ENCODE measurements at regions not wholly inside any gene's neighbourhood (a gene's known extent, or its start where the extent isn't known, plus 50 kb on each side); places are given as distances from the start of the nearest gene placed in this dataset.

DNA sequence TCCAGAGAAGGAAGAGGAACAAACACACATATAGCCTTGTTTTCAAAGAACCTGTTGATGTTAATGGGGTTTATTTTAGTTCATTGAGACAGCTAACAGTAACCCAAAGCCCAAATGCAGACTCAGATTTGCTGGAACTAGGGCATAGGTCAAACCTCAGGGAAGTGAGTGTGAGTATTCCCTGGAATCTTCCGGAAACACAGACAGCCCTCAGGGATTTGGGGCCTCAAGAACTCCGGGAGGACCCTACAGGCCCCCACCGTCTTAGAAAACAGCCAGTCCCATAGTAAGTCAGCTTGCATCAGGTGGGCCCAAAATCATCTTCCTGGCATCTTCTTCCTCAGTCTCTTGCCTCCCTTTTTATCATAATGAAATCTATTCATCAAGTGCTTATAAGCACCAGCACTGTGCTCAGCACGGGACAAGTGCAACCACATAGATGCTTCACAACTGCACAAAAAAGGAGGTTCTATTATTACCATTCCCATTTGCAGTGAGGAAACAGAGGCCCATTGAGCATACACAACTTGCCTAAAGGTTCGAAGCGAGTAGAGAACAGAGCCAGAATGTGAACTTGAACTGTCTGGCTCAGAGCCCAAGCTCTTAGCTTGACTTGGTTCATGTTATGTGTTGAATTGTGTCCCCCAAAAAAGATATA is 50.2 kb upstream of the BCL11A start:
- no peak for DNase-seq

DNA sequence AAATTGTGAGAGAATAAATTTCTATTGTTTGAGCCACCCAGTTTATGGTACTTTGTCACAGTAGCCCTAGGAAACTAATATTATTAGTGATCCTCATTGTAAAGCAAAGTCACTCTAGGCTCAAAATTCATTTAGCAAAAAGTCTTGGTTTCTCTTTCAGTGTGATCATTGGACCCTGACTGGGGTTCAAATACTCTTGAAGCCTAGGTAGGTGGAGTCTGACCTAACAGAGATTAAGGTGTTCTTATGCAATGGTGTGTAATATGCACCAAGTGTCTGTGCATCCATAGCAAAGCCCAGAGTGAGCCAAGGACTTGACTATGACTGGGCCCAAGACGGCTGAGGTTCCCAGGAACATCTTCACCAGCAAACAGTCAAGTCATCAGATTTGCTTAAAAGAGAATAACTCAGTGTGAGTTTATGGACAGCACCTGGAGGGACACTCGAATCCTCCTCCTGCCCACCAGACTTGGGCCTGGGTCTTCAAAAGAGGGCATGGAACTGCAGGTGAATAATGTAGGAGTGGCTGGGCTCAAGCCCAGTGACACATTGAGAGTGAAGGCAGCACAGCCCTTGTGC is 51.1 kb upstream of the BCL11A start:
- no peak for DNase-seq

DNA sequence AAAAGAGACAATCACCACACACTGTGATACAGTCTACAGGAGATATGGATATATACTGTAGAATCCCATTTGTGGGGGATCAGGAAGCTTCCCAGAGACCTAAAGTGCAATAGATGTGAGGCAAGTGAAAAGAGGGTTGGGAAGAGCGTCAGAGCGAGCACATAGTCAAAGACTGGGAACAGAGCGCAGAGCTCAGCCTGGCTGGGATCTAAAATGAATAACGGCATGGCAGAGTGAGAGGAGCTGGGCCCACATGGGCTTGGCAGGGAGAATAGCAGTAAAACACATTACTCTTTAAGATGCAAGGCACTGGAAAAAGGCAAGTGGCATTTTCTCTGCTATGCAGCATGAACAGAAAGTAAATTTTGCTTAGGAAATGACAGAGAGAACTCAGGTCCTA is 52.4 kb upstream of the BCL11A start:
- no peak for DNase-seq

DNA sequence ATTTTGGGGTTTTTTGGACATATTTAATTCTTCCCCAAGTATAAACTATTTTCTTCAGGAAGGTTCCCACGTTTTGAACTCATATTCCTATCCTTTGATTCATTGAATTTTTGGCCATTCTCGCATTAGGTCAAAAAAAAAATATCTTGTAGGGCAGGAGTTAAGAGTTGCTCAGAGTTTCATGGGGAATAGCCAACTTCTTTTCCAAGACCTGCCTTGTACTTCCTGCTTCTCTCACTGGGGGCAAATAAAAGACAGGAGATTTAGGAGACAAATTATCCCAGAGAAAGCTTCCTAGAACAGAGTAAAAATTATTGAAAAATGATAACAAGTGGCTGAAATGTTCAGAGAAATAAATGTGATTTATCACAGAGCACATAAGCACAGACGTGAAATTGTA is 55.2 kb upstream of the BCL11A start:
- DNase-seq: peak; percentile 18

DNA sequence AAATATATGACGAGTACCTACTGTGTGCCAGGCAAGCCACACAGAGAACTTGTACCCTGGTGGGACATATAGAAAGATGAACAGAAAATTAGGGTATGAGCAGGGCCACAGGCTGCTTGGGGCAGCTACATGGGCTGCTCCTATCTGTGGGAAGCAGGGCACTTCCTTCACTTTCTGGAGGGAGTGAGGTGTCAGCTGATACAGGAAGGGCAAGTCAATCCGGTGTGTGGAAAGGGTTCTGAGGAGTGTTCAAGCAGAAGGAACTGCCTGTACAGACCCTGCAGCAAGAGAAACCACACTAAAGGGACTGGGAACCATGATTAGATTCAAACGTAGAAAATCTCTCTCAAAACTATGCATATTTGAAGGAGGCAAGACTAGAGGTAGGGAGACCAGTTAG is 58.6 kb upstream of the BCL11A start:
- no peak for DNase-seq

DNA sequence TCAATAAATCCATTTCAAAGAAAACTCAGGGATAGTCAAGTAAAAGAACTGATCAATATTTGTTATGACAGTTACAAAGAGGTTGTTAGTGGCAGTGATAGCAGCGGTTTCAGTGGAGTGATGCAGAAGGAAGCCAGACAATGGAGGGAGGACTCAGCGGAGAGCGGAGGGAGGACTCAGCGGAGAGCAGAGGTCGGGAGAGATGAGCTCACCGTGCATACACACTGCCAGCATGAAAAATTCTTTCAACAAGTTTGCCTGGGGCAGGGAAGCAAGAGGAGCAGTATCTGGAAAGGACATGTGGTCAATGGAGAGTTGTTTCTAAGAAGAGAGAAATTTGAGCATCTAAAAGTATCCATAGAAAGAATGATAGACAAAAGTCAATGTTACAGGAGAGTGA is 60.9 kb upstream of the BCL11A start:
- DNase-seq: no peak

DNA sequence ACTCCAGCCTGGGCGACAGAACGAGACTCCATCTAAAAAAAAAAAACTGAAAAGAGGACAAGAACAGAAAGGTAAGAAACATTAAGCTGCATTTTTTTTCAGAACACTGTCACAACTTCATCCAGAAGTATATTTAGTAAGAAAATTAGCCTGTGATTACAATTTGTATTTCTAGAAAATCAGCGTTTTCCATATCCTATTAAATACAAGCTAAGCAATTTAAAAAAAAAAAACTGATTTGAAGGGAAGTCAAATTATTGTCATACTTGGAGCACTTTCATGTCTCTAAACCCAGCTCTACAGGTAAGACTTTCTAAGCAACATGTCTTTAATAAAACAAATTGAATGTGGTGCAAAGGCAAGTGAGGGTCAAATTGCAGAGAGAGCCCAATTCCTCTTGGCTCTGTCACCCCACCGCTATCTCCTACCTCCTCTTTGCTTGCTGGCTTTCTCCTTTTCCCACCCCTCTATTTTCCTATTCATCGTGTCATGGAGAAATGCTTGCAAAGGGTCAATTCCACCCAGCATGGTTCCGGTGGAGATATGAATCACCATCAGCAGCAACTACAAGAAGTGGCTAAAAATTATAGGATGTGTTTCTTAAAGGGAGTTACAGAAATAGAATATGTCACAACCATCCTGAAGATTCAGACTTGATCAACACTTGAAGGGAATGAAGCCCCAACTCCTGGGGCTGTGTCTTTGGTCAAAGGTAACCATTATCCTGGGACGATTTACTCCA is 68.4 kb upstream of the BCL11A start:
- DNase-seq: no peak

DNA sequence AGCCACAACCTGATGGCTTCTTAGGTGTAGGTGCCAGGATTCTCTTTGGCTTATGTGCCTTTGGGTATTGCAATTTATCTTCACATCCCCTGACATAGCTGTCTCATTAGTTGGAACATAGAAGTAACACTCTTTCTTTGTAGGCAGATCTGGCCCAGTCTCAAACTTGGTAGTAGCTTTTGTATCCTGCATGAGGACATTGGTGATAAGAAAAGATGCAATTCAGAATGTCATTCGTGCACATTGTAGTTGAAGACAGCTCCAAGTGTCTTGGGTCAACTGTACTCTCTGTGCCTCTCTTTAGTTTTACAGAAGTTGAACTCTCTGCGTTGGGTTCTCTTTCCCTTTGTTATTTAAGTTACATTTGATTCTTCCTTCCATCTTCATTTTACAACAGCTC is 69.6 kb upstream of the BCL11A start:
- no peak for DNase-seq

DNA sequence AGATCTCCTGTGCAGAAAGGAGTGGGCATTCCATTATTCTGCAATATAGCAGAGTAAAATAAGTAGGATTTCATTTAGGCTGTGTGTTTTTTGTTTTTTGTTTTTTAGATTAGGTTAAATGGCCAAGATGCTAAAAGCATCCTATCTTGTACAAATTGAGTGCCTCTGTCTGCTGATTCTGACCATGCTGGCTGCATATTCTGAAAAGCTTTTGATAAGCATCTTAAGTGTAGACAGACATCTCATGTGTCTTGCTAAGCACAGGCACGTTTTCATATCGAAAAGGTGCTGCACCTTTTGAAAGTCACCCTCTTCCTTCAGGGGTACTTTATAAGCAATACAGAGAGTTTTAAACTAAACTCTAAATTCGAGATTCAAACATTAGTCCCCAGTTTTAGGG is 74.0 kb upstream of the BCL11A start:
- no peak for DNase-seq

DNA sequence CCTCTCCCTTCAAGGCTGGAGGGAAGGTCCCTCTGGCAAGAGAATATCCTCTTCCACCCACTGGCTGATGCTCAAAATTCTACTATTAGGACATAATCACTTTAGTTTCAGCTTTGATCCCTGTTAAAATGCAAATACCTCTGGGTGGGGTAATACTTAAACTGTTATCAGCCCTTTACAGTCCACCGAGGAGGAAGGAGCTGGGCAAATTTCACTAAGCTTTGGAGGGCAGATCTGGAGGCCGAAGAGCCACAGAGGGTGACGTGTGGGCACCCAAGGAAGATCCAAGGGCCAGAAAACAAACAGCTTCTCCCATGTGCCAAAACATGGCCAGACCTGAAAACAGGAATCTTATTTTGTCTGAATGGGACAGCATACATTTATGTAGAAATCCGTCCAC is 74.6 kb upstream of the BCL11A start:
- no peak for DNase-seq

DNA sequence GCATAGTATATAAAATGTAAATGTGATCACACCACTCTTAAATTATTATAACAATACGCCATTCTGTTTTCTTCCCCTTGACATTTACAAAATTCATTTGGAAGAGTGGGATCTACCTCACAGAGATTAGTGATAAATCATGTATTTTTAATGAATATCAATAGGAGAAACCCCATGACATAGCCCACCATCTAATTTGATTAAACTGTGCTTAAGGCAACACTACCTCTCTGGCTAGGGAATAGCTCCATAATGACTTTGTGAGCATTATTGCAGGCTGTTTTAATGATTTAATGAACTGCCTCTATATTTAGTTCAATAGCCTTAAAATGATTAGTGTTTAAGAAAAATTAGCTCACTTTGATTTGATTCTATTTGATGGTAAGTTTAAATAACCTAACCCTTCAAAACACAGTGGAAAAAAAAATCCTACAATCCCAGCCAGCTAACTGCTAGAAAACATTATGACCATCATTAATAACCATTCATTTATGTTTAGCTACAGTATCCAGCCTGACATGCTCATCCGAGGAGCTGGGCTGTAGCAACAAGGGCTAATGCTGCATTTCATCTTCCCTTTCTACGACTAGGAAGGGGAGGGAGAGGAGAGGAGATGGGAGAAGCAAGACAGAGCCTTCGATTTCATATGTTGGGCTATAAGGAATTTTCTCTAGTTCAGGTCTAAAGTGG is 75.3 kb upstream of the BCL11A start:
- no peak for DNase-seq

DNA sequence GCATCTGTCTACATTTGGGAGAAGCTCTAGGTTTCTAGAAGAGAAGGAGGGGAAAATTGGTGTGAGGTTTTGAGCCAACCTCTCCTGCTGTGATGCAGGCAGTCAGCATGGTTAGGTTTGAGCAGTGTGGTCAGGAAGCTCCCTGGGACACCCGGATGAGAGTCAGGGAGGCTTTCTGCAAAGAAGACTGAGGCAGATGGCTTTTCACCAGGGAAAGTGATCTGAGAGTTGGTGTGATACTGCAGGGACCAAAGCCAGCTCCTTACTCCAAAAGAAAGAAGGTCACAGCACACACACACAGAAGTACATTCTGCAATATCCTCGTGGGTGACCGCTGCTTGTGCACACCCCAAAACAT is 75.8 kb upstream of the BCL11A start:
- no peak for DNase-seq

DNA sequence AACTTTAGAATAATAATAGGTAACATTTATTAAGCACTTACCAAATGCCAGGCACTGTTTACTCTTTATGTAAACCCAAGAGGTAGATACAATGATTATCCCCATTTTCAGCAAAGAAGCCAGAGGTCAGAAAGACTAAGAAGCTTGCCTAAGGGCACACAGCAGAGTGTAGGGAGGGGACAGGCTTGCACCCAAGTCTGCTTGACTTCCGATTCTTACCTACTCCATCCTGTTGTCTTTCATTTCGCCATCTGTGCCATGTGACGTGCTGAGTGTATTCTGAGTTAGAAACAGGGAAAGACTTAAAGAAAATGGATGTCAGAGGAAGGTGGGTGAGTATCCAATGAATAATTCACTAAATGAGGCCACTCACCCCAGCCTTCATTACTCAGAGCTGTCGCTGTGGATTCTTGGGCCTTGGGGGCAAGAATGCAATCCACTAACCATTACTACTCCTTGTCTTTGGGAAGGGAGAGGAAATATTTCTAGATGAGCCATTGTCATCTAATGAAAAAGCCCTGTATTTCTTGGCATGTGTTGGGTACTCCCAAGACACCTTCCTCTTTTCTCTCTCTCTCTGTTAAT is 76.4 kb upstream of the BCL11A start:
- DNase-seq: no peak

DNA sequence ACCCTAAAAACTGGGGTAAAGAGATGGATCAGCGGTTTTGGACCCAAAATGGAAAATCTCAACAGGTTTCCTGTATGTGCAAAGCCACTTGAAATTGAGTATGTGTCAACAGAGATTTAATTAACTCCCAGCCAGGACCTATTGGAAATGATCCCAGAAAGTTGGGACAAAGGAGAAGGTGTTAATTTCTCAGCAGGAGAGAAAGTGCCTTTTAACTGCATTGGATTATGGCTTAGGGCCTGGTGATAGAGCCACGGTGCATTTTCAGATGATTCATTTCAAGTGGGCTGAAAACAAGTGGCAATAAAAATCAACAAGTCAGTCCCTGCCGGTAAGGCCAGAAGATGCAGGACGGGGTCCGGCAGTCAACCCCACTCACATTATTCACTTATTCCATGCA is 80.2 kb upstream of the BCL11A start:
- DNase-seq: no peak

DNA sequence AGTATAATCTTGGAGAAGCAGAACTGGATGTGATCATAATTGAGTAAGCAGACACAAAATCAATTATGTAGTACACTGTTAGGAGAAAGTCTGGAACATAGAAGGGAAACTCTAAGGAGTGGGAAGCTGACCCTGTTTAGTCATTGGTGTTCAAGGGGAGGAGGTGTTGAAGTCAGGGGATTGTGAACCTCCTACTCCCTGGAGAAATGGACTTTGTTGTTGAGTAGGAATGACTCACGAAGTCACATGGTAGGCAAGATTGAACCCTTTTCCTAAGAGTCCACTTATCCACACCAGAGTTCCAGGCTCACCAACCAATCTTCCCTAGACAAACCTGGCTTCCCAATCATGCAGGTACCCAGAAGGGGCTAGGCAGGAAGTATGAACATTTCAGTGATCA is 81.0 kb upstream of the BCL11A start:
- DNase-seq: no peak

DNA sequence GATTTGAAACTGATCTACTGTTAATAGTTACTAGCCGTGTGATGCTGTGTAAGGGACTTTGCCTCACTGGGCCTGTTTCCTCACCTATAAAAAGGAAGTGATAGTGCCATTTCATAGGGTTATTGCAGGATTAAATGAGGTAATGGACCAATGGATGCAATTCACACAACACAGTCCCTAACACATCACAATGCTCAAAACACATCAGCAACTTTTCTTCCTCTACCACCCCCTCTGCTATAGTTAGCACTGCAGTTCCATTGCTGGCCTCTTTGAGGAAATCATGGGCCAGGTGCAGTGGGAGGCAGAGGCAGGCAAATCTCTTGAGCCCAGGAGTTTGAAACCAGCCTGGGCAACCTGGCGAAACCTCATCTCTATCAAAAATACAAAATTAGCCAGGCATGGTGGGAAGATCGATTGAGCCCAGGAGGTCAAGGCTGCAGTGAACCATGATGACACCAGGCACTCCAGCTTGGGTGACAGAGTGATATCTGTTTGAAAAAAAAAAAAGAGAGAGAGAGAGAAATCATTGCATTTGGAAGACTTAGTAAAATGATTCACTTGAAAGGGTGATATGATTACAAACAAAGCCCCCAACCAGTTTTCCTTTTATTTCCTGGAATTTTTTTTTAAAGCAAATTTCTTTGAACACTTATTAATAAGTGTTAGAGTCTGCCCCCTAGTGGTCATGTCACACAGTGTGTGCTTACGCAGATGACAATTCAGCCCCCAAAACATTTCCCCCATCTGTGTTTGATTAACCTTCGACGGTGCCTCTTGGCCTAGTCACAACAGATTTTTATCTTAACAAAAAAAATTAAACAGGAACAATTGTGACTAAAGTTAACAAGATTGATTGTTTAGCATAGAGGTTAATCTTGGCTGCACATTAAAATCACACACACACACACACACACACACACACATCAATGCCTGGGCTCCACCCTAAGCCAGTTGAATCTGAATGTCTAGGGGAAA is 88.6 kb upstream of the BCL11A start:
- DNase-seq: peak; percentile 54

DNA sequence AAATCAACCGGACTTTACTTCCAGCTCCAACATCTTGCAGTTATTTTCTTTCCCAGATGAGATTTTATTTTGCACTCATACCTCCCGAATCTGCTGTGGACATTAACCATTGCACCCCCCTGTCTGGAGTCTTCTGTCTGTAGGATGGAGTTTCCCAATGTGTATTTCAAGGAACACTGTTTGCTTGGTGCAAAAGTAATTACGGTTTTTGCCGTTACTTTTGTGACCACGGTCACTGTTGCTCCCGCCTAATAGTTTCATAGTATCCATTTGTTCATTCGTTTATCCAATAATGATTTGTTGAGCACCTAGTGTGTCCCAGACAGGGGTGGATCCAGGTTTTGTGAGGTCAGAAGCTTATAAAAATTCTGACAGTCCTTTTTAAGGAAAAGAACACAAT is 90.3 kb upstream of the BCL11A start:
- no peak for DNase-seq

DNA sequence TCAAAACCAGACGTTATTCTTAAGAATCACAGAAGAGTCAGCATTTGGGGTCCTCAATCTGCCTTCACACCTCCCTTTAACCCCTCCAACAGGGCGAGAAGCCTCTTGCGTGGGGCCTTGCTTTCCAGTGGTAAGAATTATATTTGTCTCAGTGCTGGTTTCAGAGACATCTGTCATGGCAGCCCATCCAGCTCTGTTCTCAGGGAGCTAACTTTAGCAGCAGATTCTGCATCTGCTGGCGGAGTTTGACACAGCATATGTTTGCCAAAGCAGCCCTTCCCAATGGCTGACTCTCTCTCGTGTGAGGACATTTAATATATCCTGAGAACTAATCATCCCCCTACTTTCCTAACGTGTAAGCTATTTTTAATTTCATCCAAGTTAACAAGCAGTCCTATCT is 91.5 kb upstream of the BCL11A start:
- no peak for DNase-seq

DNA sequence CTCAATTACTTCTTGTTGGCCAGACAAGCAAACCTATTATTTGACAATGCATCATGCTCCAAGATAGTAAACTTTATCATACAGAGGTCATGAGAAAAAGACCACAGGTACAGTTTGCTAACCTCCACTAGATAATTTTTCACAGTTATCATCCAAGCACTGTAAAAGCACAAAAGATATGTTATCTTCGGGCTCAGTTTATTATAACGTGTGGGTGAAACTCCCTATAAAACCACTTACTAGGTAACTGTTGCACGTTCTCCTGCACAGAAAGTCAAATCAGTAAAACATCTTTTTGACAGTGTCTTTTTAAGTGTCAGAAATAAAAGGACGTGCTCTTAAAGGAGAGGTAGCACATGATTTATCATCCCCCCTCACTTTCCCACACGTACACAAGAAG is 94.7 kb upstream of the BCL11A start:
- no peak for DNase-seq

DNA sequence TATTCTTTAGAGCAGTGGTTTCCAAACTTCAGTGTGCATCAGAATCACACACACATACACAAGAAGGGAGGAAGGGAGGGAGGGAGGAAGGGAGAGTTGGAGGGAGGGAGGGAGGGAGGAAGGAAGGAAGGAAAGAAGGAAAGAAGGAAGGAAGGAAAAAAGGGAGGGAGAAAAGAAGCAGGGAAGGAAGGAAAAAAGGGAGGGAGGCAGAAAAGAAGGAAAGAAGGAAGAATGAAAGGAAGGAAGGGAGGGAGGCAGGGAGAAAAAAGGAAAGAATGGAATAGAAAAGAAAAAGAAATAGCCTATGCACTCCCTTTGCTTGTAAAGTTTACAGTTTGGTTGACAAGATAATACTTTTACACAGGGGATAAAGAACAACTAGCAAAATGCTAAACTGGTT is 96.3 kb upstream of the BCL11A start:
- no peak for DNase-seq

DNA sequence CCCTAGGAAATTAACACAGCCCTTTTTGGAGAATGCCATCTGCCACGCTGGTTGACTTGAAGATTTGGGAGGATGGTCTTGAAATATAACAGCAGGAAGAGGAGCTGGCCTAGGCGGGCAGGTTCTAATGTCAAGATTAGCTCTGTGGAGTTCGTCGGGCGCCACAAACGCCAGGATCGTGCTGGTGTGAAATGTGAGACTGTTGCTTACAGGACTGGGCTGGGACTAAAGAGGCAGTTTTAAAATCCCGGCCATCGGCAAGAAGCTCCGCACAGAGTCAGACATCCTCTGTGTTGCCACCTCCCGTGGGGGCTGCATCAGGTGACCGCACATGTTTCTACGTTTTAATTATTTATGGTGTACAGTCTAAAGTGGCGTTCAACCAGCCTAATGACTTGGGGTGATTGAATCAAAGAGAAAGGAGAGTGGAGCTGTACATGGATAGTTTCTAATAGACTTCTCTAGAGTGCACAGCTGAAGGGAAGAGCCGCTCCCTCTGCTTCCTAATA is 99.4 kb upstream of the BCL11A start:
- no peak for DNase-seq

DNA sequence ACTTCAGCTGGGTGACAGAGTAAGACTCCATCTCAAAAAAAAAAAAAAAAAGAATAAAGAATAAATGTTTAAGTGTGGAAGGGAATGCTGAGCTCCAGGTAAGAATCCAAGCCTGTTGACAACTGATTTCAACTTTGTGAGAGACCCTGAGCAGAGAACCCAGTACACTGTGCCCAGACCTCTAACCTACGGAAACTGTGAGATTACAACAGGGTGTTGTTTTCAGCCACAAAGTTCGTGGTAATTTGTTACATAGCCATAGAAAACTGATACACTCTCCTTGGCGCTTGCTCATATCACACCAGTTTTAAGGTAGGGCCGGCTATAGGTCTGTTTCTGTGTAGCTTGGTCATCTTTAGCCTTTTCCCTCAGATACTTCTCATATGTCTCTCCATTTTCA is 98.4 kb upstream of the PAPOLG start:
- no peak for DNase-seq
